ENCODE measurements at regions not wholly inside any gene's neighbourhood (a gene's known extent, or its start where the extent isn't known, plus 50 kb on each side); places are given as distances from the start of the nearest gene placed in this dataset.
A peak's percentile ranks its signal among the peaks of the same experiment; 100 is the strongest.

GRCh38 chr6:170053966-170054661 lies 236.8 kb downstream of the DLL1 start:
- H3K27me3 ChIP-seq (ENCODE audit: control insufficient read depth, insufficient read depth, low read length), result no peaks in the 10 kb centered on the region
- H3K36me3 ChIP-seq (ENCODE audit: control insufficient read depth, insufficient read depth, low read length), result no peaks in the 10 kb centered on the region
- H3K4me3 ChIP-seq (ENCODE audit: low read depth, low read length), result no peak overlapping the region
- TF ChIP-seq CTCF (IDR thresholded peaks at IDR 0.05; ENCODE audit: insufficient read depth, low read length, severe bottlenecking), result no peak
- DNase-seq (ENCODE audit: low read depth), result no peak
- peak; percentile 18 for FAIRE-seq

GRCh38 chr6:170052991-170053821 lies 237.7 kb downstream of the DLL1 start:
- no peak overlapping the region for H3K4me3 ChIP-seq (ENCODE audit: low read depth, low read length)
- no peak for TF ChIP-seq CTCF (IDR thresholded peaks at IDR 0.05; ENCODE audit: insufficient read depth, low read length, severe bottlenecking)
- no peaks in the 10 kb centered on the region for H3K36me3 ChIP-seq (ENCODE audit: control insufficient read depth, insufficient read depth, low read length)
- no peak for FAIRE-seq
- no peak for DNase-seq (ENCODE audit: low read depth)
- no peaks in the 10 kb centered on the region for H3K27me3 ChIP-seq (ENCODE audit: control insufficient read depth, insufficient read depth, low read length)

GRCh38 chr6:170051229-170052172 lies 239.4 kb downstream of the DLL1 start:
- no peak for DNase-seq (ENCODE audit: low read depth)
- FAIRE-seq, result peak; percentile 32
- no peaks in the 10 kb centered on the region for H3K27me3 ChIP-seq (ENCODE audit: control insufficient read depth, insufficient read depth, low read length)
- H3K36me3 ChIP-seq (ENCODE audit: control insufficient read depth, insufficient read depth, low read length), result no peaks in the 10 kb centered on the region
- no peak for TF ChIP-seq CTCF (IDR thresholded peaks at IDR 0.05; ENCODE audit: insufficient read depth, low read length, severe bottlenecking)
- H3K4me3 ChIP-seq (ENCODE audit: low read depth, low read length), result no peak overlapping the region

- TF ChIP-seq CTCF (IDR thresholded peaks at IDR 0.05; ENCODE audit: insufficient read depth, low read length, severe bottlenecking), result no peak
- FAIRE-seq, result no peak
- H3K4me3 ChIP-seq (ENCODE audit: low read depth, low read length), result no peak overlapping the region
- H3K27me3 ChIP-seq (ENCODE audit: control insufficient read depth, insufficient read depth, low read length), result no peaks in the 10 kb centered on the region
- H3K36me3 ChIP-seq (ENCODE audit: control insufficient read depth, insufficient read depth, low read length), result no peaks in the 10 kb centered on the region
- DNase-seq (ENCODE audit: low read depth), result no peak
Measured at GRCh38 chr6:170050591-170051041, 240.3 kb downstream of the DLL1 start.

- DNase-seq (ENCODE audit: low read depth) (peak; percentile 57), FAIRE-seq (no peak)
- Histone ChIP-seq H3K36me3 (ENCODE audit: control insufficient read depth, insufficient read depth, low read length) (no peaks in the 10 kb centered on the region), H3K27me3 (ENCODE audit: control insufficient read depth, insufficient read depth, low read length) (peaks cover 2% of the 10 kb centered on the region), H3K4me3 (ENCODE audit: low read depth, low read length) (no peak overlapping the region)
- no peak for TF ChIP-seq CTCF (IDR thresholded peaks at IDR 0.05; ENCODE audit: insufficient read depth, low read length, severe bottlenecking)
Measured at GRCh38 chr6:170049641-170050561, 241.0 kb downstream of the DLL1 start.
